ENCODE measurements at regions not wholly inside any gene's neighbourhood (a gene's known extent, or its start where the extent isn't known, plus 50 kb on each side); places are given as distances from the start of the nearest gene placed in this dataset.
"Not testable (repeated sequence)": the region's sequence is repeated elsewhere in the genome, so short reads cannot be mapped to it uniquely, and the experiment has no call there.

DNA sequence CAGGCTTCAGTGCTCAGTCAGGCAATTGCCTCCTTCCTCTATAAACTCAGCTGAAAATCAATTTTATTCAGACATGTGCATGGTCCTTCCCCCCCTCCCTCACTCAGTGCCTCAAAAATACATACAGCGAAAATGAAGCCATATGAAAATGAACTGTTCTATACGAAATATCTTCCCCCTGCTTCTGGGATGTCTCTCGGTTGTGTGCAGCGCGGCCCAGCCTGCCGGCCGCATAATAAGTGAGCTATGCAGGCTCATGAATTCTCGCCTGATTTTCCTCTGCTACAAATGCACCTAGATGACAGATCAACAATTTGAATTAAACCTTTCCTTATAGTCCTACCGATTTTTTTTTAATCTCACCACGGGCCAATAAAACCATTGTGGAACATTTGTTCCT is 252.9 kb downstream of the CRLF2 start:
- intact Hi-C loops (cut with micrococcal nuclease), result no loop called here
- peaks cover 10% of the 10 kb centered on the region for H3K9me3 Mint-ChIP-seq (ENCODE audit: unreplicated experiment)

DNA sequence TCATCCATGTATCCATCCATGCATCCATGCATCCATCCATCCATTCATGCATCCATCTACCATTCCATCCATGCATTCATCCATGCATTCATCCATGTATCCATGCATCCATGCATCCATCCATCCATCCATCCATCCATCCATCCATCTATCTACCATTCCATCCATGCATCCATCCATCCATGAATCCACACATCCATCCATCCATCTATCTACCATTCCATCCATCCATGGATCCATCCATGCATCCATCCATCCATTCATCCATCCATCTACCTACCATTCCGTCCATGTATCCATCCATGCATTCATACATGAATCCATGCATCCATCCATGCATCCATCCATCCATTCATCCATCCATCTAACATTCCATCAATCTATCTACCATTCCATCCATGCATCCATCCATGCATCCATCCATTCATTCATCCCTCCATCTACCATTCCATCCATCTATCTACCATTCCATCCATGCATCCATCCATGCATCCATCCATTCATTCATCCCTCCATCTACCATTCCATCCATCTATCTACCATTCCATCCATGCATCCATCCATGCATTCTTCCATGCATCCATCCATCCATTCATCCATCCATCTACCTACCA is 257.2 kb downstream of the CRLF2 start:
- not testable (repeated sequence) for BruUV-seq (replicated peaks); H3K4me1 Mint-ChIP-seq (ENCODE audit: insufficient read depth, unreplicated experiment); DNase-seq (ENCODE audit: unreplicated experiment)

More for the DNA sequence above, 252.9 kb downstream of the CRLF2 start:
- CTCF ChIA-PET, result no interaction called here
- no peaks in the 10 kb centered on the region for H3K4me1 Mint-ChIP-seq (ENCODE audit: insufficient read depth, unreplicated experiment)
- BruUV-seq (replicated peaks), result no TSS peak
- H3K4me3 Mint-ChIP-seq (ENCODE audit: unreplicated experiment), result no peak overlapping the region
- H3K36me3 Mint-ChIP-seq (ENCODE audit: insufficient read depth, unreplicated experiment), result peaks cover 6% of the 10 kb centered on the region
- H3K27me3 Mint-ChIP-seq (ENCODE audit: insufficient read depth, unreplicated experiment), result no peaks in the 10 kb centered on the region
- POLR2A ChIA-PET, result no interaction called here
- no peak overlapping the region for H3K27ac Mint-ChIP-seq (ENCODE audit: low read depth, unreplicated experiment)
- no peak for DNase-seq (ENCODE audit: unreplicated experiment)
- TF ChIP-seq, protein P1, sequence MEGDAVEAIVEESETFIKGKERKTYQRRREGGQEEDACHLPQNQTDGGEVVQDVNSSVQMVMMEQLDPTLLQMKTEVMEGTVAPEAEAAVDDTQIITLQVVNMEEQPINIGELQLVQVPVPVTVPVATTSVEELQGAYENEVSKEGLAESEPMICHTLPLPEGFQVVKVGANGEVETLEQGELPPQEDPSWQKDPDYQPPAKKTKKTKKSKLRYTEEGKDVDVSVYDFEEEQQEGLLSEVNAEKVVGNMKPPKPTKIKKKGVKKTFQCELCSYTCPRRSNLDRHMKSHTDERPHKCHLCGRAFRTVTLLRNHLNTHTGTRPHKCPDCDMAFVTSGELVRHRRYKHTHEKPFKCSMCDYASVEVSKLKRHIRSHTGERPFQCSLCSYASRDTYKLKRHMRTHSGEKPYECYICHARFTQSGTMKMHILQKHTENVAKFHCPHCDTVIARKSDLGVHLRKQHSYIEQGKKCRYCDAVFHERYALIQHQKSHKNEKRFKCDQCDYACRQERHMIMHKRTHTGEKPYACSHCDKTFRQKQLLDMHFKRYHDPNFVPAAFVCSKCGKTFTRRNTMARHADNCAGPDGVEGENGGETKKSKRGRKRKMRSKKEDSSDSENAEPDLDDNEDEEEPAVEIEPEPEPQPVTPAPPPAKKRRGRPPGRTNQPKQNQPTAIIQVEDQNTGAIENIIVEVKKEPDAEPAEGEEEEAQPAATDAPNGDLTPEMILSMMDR (IDR thresholded peaks at IDR 0.05; ENCODE audit: unreplicated experiment), result no peak

DNA sequence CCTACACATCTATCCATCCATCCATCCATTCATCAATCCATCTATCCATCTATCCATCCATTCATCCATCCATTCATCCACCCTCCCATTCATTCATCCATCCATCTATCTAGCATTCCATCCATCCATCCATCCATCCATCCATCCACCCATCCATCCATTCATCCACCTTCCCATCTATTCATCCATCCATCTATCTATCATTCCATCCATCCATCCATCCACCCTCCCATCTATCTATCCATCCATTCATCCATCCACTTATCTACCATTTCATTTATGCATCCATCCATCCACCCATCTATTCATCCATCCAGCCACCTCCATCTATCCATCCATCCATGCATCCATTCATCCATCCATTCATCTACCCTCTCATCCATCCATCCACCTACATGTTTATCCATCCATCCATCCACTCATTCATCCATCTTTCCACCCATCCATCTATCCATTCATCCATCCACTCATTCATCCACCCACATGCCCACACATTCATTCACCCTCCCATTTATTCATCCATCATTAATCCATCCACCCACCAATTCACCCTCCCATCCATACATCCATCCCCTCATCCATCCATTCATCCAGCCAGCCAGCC is 258.5 kb downstream of the CRLF2 start:
- TF ChIP-seq, protein P1 (IDR thresholded peaks at IDR 0.05; ENCODE audit: unreplicated experiment), result no peak
- no TSS peak for BruUV-seq (replicated peaks)
- Mint-ChIP-seq H3K9me3 (ENCODE audit: unreplicated experiment) (peaks cover 9% of the 10 kb centered on the region), H3K36me3 (ENCODE audit: insufficient read depth, unreplicated experiment) (no peaks in the 10 kb centered on the region), H3K4me1 (ENCODE audit: insufficient read depth, unreplicated experiment) (no peaks in the 10 kb centered on the region), H3K4me3 (ENCODE audit: unreplicated experiment) (no peak overlapping the region), H3K27me3 (ENCODE audit: insufficient read depth, unreplicated experiment) (no peaks in the 10 kb centered on the region), H3K27ac (ENCODE audit: low read depth, unreplicated experiment) (no peak overlapping the region)
- DNase-seq (ENCODE audit: unreplicated experiment), result no peak
- ChIA-PET POLR2A (no interaction called here), CTCF (no interaction called here)
- intact Hi-C loops (cut with micrococcal nuclease), result no loop called here

More for the DNA sequence above, 257.2 kb downstream of the CRLF2 start:
- POLR2A ChIA-PET; H3K27me3 Mint-ChIP-seq (ENCODE audit: insufficient read depth, unreplicated experiment); intact Hi-C loops (cut with micrococcal nuclease); H3K27ac Mint-ChIP-seq (ENCODE audit: low read depth, unreplicated experiment); H3K36me3 Mint-ChIP-seq (ENCODE audit: insufficient read depth, unreplicated experiment); H3K4me3 Mint-ChIP-seq (ENCODE audit: unreplicated experiment); CTCF ChIA-PET: not testable (repeated sequence)
- H3K9me3 Mint-ChIP-seq (ENCODE audit: unreplicated experiment), result peaks cover 16% of the 10 kb centered on the region

DNA sequence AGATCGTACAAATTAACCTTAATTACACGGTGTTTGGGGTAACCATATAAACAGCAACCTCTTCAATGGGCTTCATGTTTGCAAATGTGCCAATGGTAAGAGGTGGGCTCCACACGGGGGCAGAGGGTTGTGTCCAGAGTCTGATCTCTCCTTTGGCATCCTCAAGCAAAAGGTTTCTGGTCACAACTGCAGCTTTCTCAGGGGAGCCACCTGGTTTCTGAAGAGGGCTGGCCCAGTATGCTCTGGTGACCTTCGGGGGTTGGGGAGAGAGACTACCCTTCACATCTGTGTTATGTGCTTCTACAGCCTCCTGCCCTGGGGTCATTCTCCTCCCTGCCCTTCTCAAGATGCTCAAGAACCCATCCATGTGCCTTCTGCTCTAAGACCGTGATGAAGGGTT is 259.6 kb downstream of the CRLF2 start:
- ChIA-PET CTCF (no interaction called here), POLR2A (no interaction called here)
- no peak overlapping the region for H3K4me3 Mint-ChIP-seq (ENCODE audit: unreplicated experiment)
- H3K9me3 Mint-ChIP-seq (ENCODE audit: unreplicated experiment), result peaks cover 6% of the 10 kb centered on the region
- BruUV-seq (replicated peaks), result no TSS peak
- intact Hi-C loops (cut with micrococcal nuclease), result no loop called here
- TF ChIP-seq, protein P1 (IDR thresholded peaks at IDR 0.05; ENCODE audit: unreplicated experiment), result no peak
- no peaks in the 10 kb centered on the region for H3K27me3 Mint-ChIP-seq (ENCODE audit: insufficient read depth, unreplicated experiment)
- no peaks in the 10 kb centered on the region for H3K4me1 Mint-ChIP-seq (ENCODE audit: insufficient read depth, unreplicated experiment)
- no peaks in the 10 kb centered on the region for H3K36me3 Mint-ChIP-seq (ENCODE audit: insufficient read depth, unreplicated experiment)
- no peak for DNase-seq (ENCODE audit: unreplicated experiment)
- no peak overlapping the region for H3K27ac Mint-ChIP-seq (ENCODE audit: low read depth, unreplicated experiment)

DNA sequence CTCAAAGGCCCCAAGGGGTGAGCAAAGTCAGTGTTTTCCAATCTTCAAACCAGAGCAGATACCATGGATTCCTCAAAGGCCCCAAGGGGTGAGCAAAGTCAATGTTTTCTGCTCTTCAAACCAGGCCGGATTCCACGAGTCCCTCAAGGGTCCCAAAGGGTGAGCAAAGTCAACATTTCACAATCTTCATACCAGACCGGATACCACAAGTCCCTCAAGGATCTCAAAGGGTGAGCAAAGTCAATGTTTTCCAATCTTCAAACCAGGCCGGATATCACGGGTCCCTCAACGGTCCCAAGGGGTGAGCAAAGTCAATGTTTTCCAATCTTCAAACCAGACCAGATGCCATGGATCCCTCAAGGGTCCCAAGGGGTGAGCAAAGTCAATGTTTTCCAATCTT is 265.2 kb downstream of the CRLF2 start:
- H3K4me1 Mint-ChIP-seq (ENCODE audit: insufficient read depth, unreplicated experiment); POLR2A ChIA-PET: not testable (repeated sequence)

More for the DNA sequence above, 265.2 kb downstream of the CRLF2 start:
- H3K27ac Mint-ChIP-seq (ENCODE audit: low read depth, unreplicated experiment); H3K27me3 Mint-ChIP-seq (ENCODE audit: insufficient read depth, unreplicated experiment); intact Hi-C loops (cut with micrococcal nuclease); BruUV-seq (replicated peaks); H3K36me3 Mint-ChIP-seq (ENCODE audit: insufficient read depth, unreplicated experiment); CTCF ChIA-PET; H3K4me3 Mint-ChIP-seq (ENCODE audit: unreplicated experiment); DNase-seq (ENCODE audit: unreplicated experiment): not testable (repeated sequence)
- H3K9me3 Mint-ChIP-seq (ENCODE audit: unreplicated experiment), result peaks cover 19% of the 10 kb centered on the region
